ENCODE measurements at regions not wholly inside any gene's neighbourhood (a gene's known extent, or its start where the extent isn't known, plus 50 kb on each side); places are given as distances from the start of the nearest gene placed in this dataset.

DNA sequence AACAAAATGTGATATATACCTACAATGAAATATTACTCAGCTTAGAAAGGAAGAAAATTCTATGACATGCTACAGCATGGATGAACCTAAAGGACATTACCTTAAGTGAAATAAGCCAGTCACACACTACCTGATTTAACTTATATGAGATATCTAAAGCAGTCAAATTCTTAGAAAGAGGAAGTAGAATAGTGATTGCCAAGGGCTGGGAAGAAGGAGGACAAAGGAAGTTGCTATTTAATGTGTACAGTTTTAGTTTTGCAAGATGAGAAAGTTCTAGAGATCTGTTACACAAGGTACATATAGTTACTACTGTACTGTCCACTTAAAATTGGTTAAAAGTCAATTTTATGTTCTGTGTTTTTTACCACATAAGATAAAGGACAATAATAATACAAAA is 87.5 kb upstream of the KCTD3 start:
- in situ Hi-C loops (cut with HindIII; ENCODE audit: low pct_unique_long_range_greater_than_20kb, low sequenced_read_pairs), result no loop called here
- DNase-seq (ENCODE audit: low read depth, low spot score), result no peak

DNA sequence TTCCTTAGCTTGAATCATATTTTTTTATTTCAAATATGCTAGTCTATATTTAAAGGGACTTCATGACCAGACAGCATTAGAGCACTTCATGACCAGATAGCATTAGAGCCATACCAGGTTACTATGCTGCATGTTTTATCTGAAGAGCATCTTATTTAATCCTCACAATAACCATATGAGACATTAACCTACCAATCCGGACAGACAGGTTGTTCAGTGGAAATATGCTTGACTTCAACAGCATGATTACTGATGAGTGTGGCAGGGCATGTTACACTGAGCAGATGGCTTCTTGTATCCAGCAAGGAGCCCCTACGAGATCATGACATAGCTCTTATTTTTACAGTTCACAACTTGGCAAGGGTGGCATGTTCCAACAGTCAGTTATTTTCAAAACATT is 85.0 kb upstream of the KCTD3 start:
- DNase-seq (ENCODE audit: low read depth, low spot score), result no peak
- in situ Hi-C loops (cut with HindIII; ENCODE audit: low pct_unique_long_range_greater_than_20kb, low sequenced_read_pairs), result no loop called here

DNA sequence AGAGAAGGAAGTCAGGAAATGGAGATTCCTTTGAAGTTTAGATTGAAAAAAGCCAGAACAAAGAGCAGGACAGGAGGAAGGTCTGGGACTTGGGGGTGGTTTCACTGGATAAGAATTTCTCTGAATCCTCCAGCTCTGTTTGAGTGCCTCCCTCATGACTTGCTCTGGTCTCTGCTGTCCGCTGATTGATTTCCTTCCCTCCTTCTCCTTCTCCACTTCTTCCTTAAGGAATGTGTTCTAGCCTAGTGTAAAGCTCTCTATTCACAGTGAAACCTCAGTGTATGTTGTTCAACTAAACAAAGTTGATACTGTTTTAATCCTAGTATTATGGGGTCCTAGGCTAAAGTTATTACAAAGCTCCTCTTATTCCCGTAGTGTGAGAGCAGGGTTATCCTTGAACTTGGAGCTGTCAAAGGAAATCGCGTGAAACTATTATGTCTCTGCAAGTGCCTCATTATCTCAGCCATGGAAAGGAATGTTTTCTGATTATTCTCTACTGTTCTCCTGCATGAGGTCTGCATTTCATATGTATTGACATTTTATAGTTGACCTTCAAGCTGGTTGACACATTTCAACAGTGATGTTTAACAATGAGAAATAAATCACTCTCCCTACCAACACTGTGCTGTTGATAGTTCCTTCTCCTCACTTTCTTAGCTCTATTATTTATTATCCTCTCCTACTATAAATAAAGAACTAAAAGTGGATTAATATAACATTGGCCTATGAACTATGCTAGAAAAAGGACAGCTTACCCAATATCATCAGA is 82.7 kb upstream of the KCTD3 start:
- peak; percentile 93 for DNase-seq (ENCODE audit: low read depth, low spot score)

DNA sequence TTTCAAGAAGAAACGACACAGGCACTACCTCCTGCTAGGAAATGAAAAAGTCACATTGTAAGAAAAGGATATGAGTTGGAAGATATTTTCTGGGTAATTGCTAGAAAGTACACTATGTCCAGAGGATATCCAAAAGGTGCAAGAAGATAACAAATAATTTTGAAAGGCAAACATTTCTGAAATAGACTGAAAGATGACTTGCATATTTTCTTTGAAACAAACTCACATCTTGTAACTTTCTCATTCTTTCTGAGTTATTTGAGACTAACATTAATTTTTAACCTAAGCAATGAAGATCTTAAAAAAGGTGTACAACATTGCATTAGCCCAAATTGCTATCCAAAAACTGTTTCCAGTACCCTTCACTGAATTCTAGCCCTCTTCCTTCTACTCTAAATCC is 79.6 kb upstream of the KCTD3 start:
- in situ Hi-C loops (cut with HindIII; ENCODE audit: low pct_unique_long_range_greater_than_20kb, low sequenced_read_pairs), result no loop called here
- DNase-seq (ENCODE audit: low read depth, low spot score), result no peak

More for the DNA sequence above, 82.7 kb upstream of the KCTD3 start:
- in situ Hi-C loops (cut with HindIII; ENCODE audit: low pct_unique_long_range_greater_than_20kb, low sequenced_read_pairs), result no loop called here

DNA sequence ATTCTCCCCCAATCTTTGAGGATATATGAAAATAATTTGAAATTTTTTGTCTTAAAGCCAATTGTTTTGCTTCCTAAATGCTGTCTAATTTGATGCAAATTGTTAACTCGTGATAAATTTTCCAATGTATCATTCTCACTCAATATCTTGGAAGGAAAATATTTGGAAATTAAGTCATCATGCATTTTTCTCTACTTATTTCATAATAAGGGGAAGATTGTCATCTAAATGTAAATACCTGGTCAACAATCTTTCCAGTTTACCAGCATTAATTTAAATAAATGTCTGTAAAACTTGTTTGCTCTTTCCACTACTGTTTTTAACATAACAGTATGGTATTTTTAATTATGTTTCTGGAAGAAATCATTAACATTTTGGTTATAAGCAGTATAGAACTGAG is 78.3 kb upstream of the KCTD3 start:
- in situ Hi-C loops (cut with HindIII; ENCODE audit: low pct_unique_long_range_greater_than_20kb, low sequenced_read_pairs), result no loop called here
- DNase-seq (ENCODE audit: low read depth, low spot score), result no peak

DNA sequence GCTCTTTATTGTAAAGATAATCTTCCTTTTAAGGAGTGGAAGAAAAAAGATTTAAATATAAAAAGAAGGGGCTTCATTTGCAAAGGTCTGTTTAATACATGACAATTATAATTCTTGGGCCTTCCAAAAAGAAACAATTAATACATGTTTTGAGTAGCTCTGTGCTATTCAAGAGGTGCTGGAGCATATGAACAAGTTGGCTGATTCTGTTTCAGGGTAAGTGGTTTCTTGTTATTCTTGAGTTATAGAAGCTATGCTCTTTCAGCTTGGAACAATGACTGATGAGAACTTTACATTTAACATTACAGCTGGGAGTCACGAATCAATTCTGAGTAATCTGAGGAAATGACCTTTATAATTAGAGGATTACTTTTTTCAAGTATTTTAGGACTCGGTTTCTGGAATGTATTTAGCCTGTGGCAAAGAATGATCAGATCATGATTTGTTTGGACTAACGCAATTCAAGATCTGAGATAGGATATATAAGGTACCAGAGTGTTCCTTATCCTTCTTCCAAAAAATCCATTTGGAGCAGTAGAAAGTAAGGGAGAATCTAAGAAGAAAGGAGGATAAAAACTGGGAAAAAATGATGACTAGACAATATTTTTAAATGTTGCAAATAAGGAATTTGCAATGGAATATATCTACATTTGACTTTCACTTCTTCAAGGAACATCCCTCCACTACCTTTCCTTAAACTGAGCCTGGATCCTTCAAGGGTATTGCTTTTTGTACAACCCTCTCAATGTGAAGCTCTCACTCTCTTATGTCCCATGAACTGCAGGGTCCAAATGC is 77.1 kb upstream of the KCTD3 start:
- peak; percentile 14 for DNase-seq (ENCODE audit: low read depth, low spot score)
- in situ Hi-C loops (cut with HindIII; ENCODE audit: low pct_unique_long_range_greater_than_20kb, low sequenced_read_pairs), result no loop called here

DNA sequence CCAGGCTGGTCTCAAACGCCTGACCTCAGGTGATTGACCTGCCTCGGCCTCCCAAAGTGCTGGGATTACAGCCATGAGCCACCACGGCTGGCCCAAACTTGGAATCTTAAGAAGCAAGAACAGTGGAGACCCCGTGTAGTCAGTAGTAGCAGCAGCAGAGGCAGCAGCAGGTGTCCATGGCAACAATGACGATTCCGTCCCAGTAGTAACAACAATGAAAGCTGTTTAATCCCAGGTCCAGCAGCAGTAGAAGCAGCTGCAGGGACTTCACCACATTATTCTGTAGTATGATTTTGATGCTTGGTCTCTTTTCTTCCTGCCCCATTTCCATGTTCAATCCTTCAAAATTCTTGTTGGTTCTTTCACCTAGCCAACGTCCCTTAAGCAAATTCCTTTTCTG is 69.6 kb upstream of the KCTD3 start:
- in situ Hi-C loops (cut with HindIII; ENCODE audit: low pct_unique_long_range_greater_than_20kb, low sequenced_read_pairs), result no loop called here
- no peak for DNase-seq (ENCODE audit: low read depth, low spot score)

DNA sequence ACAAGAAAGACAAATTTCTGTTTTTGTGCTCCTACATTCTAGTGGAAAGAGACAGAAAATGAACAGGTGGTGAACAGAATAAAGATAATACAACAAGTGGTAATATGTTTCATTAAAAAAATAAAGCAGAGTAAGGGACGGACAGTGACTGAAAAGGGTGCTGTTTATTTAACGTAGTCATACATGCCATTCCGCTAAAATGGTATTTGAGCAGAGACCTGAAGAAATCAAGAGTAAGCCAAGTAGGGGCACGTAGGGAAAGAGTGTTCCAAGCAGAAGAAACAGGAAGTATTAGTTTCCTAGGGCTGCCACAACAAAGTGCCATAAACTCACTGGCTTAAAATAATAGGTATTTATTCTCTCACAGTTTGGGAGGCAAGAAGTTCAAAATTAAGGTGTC is 65.6 kb upstream of the KCTD3 start:
- no peak for DNase-seq (ENCODE audit: low read depth, low spot score)
- in situ Hi-C loops (cut with HindIII; ENCODE audit: low pct_unique_long_range_greater_than_20kb, low sequenced_read_pairs), result no loop called here

DNA sequence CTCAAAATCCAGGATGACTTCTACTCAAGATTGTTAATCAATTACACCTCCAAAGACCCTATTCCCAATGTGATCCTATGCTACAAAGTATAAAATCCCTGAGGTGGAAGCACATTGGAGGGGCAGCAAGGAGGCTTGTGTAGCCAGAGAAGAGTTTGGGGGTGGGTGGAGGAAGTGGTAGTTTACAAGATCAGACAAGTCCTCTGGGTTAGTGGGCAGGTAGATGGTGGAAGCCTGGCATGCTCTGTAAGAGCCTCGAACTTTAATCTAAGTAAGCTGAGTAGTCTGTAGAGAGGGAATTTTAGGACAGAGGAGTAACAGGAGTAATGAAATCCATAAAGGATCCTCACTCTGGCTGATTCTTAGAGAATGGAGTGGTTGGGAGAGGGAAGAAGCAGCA is 65.0 kb upstream of the KCTD3 start:
- in situ Hi-C loops (cut with HindIII; ENCODE audit: low pct_unique_long_range_greater_than_20kb, low sequenced_read_pairs), result no loop called here
- DNase-seq (ENCODE audit: low read depth, low spot score), result no peak

DNA sequence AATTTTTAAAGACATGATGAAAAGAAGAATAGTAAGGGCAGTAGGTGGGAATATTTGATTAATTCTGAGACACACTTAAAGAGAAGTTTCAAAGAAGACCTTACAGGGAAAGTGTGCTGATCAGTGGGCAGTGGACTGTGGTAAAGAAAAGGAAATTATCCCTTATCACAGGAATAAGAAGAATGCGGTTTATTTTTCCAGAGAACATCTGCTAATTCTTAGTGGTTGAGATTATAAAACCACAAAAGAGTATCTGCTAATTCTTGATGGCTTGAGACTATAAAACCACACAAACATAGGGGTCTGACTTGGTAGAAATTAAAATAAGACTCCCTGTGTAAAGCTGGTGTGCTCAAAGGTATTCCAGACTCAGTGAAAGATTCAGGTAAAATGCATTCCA is 60.0 kb upstream of the KCTD3 start:
- in situ Hi-C loops (cut with HindIII; ENCODE audit: low pct_unique_long_range_greater_than_20kb, low sequenced_read_pairs), result no loop called here
- no peak for DNase-seq (ENCODE audit: low read depth, low spot score)

DNA sequence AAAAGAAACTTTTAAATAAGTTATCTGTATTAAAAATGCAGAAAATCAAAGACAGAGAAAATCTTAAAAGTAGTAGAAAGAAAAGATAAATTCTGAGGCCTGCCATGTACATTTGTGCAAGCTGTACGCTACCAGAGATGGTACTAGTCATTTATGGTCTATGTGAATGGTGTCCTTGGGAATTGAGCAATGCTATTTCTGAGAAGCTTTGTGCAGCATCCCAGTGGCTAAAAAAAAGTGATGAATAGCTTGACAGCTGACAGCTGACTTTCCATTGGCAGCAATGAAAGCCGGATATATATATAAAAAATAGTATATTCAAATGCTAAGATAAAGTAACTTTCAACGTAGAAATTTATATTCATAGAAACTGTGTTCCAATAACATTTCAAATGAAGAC is 58.8 kb upstream of the KCTD3 start:
- in situ Hi-C loops (cut with HindIII; ENCODE audit: low pct_unique_long_range_greater_than_20kb, low sequenced_read_pairs), result no loop called here

More for the DNA sequence above, 58.8 kb upstream of the KCTD3 start:
- no peak for DNase-seq (ENCODE audit: low read depth, low spot score)
